Osteocyte (in vitro differentiated cells): ENCODE measurements at regions not wholly inside any gene's neighbourhood (a gene's known extent, or its start where the extent isn't known, plus 50 kb on each side); places are given as distances from the start of the nearest gene placed in this dataset.

Experiments used
- DNase-seq: peaks from one replicate; pipeline ENCODE4 v3.0.0; 2021; ENCODE audit warnings: mixed read lengths; ENCODE audit not compliant: unreplicated experiment; ENCODE audit errors: extremely low spot score
- H3K27ac Mint-ChIP-seq: one replicate; pipeline ENCODE4 v1.8.0; 2021; ENCODE audit warnings: mild to moderate bottlenecking, mixed read lengths; ENCODE audit not compliant: unreplicated experiment
- H3K27me3 Mint-ChIP-seq: one replicate; pipeline ENCODE4 v1.8.0; 2021; ENCODE audit warnings: mixed read lengths; ENCODE audit not compliant: unreplicated experiment
- H3K36me3 Mint-ChIP-seq: one replicate; pipeline ENCODE4 v1.8.0; 2021; ENCODE audit warnings: mixed read lengths; ENCODE audit not compliant: unreplicated experiment
- H3K4me1 Mint-ChIP-seq: one replicate; pipeline ENCODE4 v1.8.0; 2021; ENCODE audit warnings: mixed read lengths; ENCODE audit not compliant: unreplicated experiment
- H3K4me3 Mint-ChIP-seq: one replicate; pipeline ENCODE4 v1.8.0; 2021; ENCODE audit warnings: mild to moderate bottlenecking, moderate library complexity, mixed read lengths; ENCODE audit not compliant: unreplicated experiment
- H3K9me3 Mint-ChIP-seq: one replicate; pipeline ENCODE4 v1.8.0; 2021; ENCODE audit warnings: mixed read lengths; ENCODE audit not compliant: unreplicated experiment
- TF ChIP-seq, protein P1 (sequence below): fragments of 200-600 bp; sonication (generic); IDR thresholded peaks from 2 replicates; pipeline ENCODE4 v1.5.0; 2021; ENCODE audit warnings: antibody characterized with exemption, mild to moderate bottlenecking, moderate library complexity

DNA sequence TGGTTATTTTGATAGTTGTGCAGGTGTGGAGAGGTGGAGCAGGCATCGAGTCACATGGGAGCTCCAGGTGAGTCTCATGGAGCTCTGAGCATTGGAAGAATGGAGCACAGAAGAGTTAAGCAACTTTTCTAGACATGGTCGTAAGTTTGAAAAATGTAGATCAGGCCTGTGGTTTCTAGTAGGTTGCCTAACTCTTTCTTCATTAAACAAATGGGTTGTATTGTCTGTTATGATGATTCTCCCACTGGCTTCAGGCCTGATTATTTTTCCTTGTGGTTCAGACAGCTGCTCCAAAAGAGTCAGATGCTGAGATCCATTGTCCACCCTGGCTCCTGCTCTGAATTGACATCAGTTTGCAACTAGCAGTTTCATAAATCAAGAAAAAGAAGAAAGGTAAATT lies 80.3 kb upstream of the RPS23 start:
- Mint-ChIP-seq H3K27me3 (peaks cover 3% of the 10 kb centered on the region), H3K4me1 (peaks cover 2% of the 10 kb centered on the region), H3K27ac (no peak overlapping the region), H3K4me3 (no peak overlapping the region), H3K36me3 (no peaks in the 10 kb centered on the region), H3K9me3 (no peaks in the 10 kb centered on the region)
- no peak for DNase-seq
- TF ChIP-seq, protein P1, sequence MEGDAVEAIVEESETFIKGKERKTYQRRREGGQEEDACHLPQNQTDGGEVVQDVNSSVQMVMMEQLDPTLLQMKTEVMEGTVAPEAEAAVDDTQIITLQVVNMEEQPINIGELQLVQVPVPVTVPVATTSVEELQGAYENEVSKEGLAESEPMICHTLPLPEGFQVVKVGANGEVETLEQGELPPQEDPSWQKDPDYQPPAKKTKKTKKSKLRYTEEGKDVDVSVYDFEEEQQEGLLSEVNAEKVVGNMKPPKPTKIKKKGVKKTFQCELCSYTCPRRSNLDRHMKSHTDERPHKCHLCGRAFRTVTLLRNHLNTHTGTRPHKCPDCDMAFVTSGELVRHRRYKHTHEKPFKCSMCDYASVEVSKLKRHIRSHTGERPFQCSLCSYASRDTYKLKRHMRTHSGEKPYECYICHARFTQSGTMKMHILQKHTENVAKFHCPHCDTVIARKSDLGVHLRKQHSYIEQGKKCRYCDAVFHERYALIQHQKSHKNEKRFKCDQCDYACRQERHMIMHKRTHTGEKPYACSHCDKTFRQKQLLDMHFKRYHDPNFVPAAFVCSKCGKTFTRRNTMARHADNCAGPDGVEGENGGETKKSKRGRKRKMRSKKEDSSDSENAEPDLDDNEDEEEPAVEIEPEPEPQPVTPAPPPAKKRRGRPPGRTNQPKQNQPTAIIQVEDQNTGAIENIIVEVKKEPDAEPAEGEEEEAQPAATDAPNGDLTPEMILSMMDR, result no peak

DNA sequence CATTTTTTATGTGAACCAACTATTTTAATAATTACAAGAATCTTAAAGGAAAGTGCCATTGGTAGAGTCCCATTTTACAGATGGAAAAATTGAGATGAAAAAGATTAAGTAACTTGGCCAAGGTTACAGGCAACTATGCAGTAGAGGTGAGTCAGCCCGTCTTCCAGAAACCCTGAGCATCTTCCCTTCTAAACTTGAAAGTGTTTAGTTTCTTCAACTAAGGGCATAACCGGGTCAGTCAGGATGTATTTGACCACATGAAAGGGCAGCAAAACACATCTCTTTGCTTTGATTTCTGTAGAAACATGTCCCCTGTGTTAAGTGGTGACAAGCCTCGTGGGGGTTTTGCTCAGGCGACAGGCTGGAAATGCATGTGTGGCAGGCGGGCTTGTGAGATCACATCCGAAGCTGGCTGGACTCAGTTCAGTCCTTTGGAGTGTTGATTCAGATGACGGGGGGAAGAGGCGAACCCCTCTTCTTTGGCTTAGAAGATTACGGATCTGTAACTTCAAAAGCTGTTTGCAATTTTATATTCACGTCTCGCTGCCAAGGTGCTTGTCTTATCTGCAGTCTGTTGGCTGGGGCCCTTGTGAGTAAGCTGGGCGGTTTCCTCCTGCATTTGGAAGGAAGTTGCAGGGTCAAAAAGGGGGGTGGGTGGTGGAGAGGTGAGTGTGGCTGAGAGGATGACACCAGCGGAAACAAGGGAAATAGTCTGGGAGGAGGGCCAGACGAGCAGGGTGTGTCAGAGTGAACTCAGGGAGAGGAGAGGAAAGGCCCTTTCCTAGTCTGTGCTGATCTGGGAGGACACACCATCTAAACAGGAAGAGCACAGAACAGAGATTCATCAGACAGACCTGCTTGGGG lies 78.9 kb upstream of the RPS23 start:
- H3K4me1 Mint-ChIP-seq, result peaks cover 10% of the 10 kb centered on the region
- H3K4me3 Mint-ChIP-seq, result no peak overlapping the region
- H3K27ac Mint-ChIP-seq, result no peak overlapping the region
- H3K27me3 Mint-ChIP-seq, result no peaks in the 10 kb centered on the region
- TF ChIP-seq, protein P1, result no peak
- no peaks in the 10 kb centered on the region for H3K9me3 Mint-ChIP-seq
- no peak for DNase-seq
- no peaks in the 10 kb centered on the region for H3K36me3 Mint-ChIP-seq

DNA sequence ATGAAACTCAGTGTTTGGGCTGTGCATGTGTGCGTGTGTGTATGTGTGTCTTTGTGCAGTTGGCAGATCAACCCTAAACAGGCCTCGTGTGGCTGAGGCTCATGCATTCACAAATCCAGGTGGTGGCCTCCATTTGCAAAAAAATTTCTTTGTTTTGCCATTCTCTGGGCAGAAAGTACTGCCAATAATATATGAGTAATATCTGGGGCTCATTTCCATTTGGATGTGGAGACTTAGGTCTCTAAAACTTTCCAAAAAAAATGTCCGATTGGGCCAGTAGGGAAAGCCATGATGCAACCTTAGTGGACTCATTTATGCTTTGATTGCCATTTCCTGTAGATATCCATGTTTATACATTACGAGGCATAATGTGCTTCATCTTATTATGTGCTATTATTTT lies 77.9 kb upstream of the RPS23 start:
- H3K27ac Mint-ChIP-seq, result no peak overlapping the region
- TF ChIP-seq, protein P1, result no peak
- no peaks in the 10 kb centered on the region for H3K9me3 Mint-ChIP-seq
- H3K36me3 Mint-ChIP-seq, result no peaks in the 10 kb centered on the region
- no peak overlapping the region for H3K4me3 Mint-ChIP-seq
- no peaks in the 10 kb centered on the region for H3K27me3 Mint-ChIP-seq
- DNase-seq, result no peak
- peaks cover 17% of the 10 kb centered on the region for H3K4me1 Mint-ChIP-seq

DNA sequence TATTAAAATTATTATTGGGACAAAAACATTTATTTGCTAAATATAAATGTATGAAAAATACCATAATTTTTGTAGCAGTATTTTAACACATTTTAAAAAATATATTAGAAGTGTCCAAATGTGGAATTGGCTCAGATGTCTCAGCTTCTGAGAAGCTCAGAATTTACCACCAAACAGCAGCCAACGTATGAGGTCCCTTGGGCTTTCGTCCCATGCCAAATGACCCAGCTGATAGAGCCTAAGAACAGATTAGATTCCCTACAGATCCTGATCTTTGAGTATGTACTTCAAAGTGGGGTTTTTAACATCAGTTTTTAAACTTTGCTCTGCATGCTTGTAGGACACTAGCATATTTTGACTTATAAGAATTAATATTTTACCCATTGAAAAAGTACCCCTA lies 77.3 kb upstream of the RPS23 start:
- Mint-ChIP-seq H3K27ac (no peak overlapping the region), H3K9me3 (no peaks in the 10 kb centered on the region), H3K36me3 (no peaks in the 10 kb centered on the region), H3K4me1 (peaks cover 17% of the 10 kb centered on the region), H3K27me3 (no peaks in the 10 kb centered on the region), H3K4me3 (no peak overlapping the region)
- TF ChIP-seq, protein P1, result no peak
- no peak for DNase-seq

DNA sequence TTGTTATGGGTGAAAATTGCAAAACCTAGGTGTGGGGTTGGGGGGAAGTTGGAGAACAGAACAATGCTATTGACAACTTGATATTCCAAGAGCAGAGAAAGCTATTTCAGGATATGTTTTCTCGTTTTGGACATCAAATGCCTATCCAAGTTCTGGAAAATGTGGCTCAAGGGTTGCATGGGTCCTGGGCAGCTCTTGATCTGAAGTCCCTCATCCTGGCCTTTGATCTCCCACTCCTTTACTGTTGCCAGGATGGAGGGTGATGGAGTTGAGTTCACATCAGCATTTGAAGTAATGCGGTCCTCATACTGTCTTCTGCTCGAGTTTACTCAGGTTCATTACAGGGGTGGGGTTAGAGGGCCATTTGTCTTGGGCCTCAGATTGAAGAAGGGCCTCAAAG lies 76.9 kb upstream of the RPS23 start:
- Mint-ChIP-seq H3K27ac (no peak overlapping the region), H3K36me3 (no peaks in the 10 kb centered on the region), H3K4me3 (no peak overlapping the region), H3K9me3 (no peaks in the 10 kb centered on the region), H3K4me1 (peaks cover 18% of the 10 kb centered on the region), H3K27me3 (no peaks in the 10 kb centered on the region)
- TF ChIP-seq, protein P1, result no peak
- no peak for DNase-seq
